Eye (tissue), 1 donor: ENCODE measurements at regions not wholly inside any gene's neighbourhood (a gene's known extent, or its start where the extent isn't known, plus 50 kb on each side); places are given as distances from the start of the nearest gene placed in this dataset.

Source experiments
- DNase-seq: peaks from one replicate; pipeline ENCODE4 v3.0.0-alpha.2; 2015

GRCh38 chr17:65444049-65444448 is 117.4 kb downstream of the AXIN2 start:
- DNase-seq, result no peak

GRCh38 chr17:65442691-65443090 is 118.8 kb downstream of the AXIN2 start:
- no peak for DNase-seq

GRCh38 chr17:65442250-65442649 is 119.2 kb downstream of the AXIN2 start:
- DNase-seq, result no peak

- DNase-seq, result no peak
Observed at GRCh38 chr17:65441053-65441605, 120.3 kb downstream of the AXIN2 start.

GRCh38 chr17:65438708-65439294 is 122.6 kb downstream of the AXIN2 start:
- no peak for DNase-seq

GRCh38 chr17:65438173-65438572 is 123.3 kb downstream of the AXIN2 start:
- DNase-seq, result no peak

- no peak for DNase-seq
Observed at GRCh38 chr17:65436871-65437270, 124.6 kb downstream of the AXIN2 start.

GRCh38 chr17:65434878-65435277 is 126.6 kb downstream of the AXIN2 start:
- no peak for DNase-seq

- peak; percentile 31 for DNase-seq
Observed at GRCh38 chr17:65434251-65434650, 127.2 kb downstream of the AXIN2 start.

- DNase-seq, result no peak
Observed at GRCh38 chr17:65433592-65433991, 127.9 kb downstream of the AXIN2 start.

GRCh38 chr17:65433157-65433556 is 128.3 kb downstream of the AXIN2 start:
- no peak for DNase-seq

GRCh38 chr17:65431116-65431515 is 130.3 kb downstream of the AXIN2 start:
- DNase-seq, result no peak

- DNase-seq, result no peak
Observed at GRCh38 chr17:65430209-65430833, 131.1 kb downstream of the AXIN2 start.

- DNase-seq, result no peak
Observed at GRCh38 chr17:65423346-65424140, 137.9 kb downstream of the AXIN2 start.

- no peak for DNase-seq
Observed at GRCh38 chr17:65418622-65419021, 142.8 kb downstream of the AXIN2 start.

GRCh38 chr17:65417406-65418221 is 143.8 kb downstream of the AXIN2 start:
- DNase-seq, result no peak

GRCh38 chr17:65415991-65416390 is 145.5 kb downstream of the AXIN2 start:
- DNase-seq, result no peak

GRCh38 chr17:65413390-65413789 is 148.1 kb downstream of the AXIN2 start:
- no peak for DNase-seq

GRCh38 chr17:65409381-65409780 is 152.1 kb downstream of the AXIN2 start:
- no peak for DNase-seq

- DNase-seq, result no peak
Observed at GRCh38 chr17:65408050-65408449, 153.4 kb downstream of the AXIN2 start.

GRCh38 chr17:65407017-65407416 is 154.4 kb downstream of the AXIN2 start:
- DNase-seq, result no peak

GRCh38 chr17:65406552-65406951 is 154.9 kb downstream of the AXIN2 start:
- DNase-seq, result no peak

- DNase-seq, result no peak
Observed at GRCh38 chr17:65405563-65405962, 155.9 kb downstream of the AXIN2 start.
